ENCODE measurements at regions not wholly inside any gene's neighbourhood (a gene's known extent, or its start where the extent isn't known, plus 50 kb on each side); places are given as distances from the start of the nearest gene placed in this dataset.
"Not testable (repeated sequence)": the region's sequence is repeated elsewhere in the genome, so short reads cannot be mapped to it uniquely, and the experiment has no call there.

DNA sequence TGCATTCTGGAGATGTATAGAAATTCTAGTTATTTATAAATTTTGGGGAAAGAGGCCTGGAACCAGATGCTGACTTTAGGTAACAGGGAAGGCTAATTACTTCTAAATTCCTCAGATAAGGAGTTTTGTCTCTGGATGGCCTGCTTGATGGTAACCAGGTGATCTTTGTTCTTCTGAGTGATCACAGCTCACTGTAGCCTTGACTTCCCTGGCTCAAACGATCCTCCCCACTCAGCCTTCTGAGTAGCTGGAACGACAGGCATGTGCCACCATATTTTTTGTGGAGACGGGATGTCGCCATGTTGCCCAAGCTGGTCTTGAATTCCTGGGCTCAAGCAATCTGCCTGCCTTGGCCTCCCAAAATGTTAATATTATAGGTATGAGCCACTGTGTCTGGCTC is 54.4 kb upstream of the MSH6 start:
- DNase-seq: no peak

DNA sequence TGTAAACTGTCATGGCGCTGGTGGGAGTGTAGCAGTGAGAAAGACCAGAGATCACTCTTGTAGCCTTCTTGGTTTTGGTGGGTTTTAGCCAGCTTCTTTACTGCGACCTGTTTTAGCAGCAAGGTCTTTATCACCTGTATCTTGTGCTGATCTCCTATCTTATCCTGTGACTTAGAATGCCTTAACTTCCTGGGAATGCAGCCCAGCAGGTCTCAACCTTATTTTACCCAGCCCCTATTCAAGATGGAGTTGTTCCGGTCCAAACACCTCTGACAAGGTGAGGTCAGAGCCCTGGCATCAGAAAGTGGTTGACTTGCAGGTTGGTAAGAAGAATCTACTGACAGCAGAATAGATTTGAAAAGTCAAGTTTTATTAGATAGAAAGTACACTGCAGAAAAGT is 55.0 kb upstream of the MSH6 start:
- DNase-seq: no peak

DNA sequence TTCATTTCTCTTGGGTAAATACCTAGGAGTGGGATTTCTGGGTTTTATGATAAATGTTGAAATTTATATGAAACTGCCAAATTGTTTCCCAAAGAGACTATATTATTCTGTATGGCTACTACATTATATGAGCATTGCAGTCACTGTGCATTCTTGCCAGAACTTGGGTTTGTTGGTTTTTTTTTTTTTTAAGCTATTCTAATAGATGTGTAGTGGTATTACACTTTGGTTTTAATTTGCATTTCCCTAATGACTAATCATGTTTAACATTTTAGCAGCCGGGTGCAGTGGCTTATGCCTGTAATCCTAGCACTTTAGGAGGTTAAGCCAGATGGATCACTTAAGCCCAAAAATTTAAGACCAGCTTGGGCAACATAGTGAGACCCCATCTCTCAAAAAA is 56.0 kb upstream of the MSH6 start:
- not testable (repeated sequence) for DNase-seq

DNA sequence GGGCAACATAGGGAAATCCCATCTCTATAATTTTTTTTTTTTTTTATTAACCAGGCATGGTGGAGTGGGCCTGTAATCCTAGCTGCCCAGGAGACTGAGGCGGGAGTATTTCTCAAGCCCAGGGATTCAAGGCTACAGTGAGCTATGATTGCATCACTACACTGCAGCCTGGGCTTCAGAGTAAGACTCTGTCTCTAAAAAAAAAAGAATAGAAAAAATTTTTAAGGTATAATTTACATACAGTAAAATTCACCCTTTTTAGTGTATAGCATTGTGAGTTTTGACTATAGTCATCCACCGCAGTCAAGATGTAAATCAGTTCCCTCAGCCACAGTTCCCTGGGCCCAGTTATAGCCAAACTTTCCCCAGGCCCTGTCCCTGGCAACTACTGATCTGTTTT is 57.1 kb upstream of the MSH6 start:
- DNase-seq: no peak

DNA sequence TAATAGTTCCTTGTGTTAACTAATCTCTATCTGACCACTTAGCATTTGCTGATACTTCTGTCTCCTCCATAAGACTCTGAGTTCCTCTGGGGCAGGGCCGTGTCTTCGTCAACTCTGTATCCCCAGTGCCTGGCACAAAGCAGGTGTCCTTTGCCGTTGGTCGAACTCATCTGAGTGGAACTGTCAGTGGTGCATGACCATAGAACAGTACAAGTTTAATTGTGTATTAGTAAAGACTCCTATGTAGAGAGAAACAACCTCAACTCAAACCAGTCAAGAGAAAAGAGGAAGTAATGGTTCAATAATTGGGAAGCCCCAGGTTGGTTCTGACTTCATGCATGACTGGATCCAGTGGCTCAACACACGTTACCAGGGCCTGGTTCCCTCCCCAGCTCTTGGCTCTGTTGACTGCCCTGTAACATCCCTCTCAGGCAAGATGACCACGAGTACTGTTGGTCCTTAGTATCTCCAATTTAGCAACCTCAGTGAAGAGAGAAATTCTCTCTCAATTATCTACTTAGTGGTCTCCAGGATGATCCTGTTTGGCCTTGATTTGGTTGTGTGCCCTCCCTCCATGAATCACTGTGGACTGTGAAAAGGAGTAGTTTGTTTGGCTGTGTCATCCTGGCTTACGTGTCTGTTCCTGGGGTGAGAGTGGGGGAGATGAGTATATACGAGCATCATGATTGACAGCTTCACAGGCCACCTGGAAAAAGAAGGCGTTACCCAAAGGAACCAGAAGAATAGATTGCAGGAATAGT is 58.5 kb upstream of the MSH6 start:
- DNase-seq: no peak

DNA sequence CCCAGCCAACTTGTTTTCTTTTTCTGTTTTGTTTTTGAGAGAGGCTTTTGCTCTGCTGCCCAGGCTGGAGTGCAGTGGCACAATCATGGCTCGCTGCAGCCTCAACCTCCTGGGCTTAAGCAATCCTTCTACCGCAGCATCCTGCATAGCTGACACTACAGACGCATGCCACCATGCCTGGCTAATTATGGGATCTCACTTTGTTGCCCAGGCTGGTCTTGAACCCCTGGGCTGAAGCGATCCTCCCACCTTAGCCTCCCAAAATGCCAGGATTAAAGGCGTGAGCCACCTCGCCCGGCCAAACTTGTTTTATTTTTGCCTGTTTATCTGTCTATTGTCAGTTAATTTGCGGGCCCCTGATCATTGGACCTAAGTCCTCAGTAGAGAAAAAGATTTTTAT is 61.6 kb upstream of the MSH6 start:
- no peak for DNase-seq

DNA sequence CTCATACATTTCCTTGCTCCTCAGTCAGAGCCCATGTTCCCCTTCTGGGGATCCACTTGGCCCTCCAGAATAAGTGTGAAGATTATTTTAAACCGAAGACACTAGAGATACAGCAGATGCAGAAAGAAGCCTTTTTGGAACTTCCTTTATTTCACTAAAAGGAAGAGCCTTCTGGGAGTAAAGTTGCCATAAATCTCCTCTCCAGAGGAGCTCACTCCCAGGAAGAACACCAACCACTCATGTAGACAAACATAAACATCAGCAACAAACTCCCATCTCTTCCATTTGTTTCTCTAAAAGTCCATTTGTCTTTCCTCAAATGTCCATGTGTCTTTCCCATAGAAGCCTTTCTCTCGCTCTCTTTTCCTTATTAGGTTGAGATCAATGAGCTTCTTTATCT is 62.4 kb upstream of the MSH6 start:
- no peak for DNase-seq

DNA sequence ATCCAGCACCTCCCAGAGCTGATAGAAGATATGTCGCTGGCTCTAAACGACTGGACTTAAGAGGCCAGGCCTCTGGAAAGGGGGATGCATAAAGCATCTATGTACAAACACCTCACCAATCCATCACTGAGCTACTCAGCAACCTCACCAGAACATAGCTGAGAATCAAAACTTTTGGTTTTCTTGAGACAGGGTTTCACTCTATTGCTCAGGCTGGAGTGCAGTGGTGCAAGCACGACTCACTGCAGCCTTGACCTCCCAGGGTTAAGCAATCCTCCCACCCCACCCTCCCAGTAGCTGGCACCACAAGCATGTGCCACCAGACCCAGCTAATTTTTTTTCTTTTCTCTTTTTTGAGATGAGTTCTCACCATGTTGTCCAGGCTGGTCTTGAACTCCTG is 62.9 kb upstream of the MSH6 start:
- no peak for DNase-seq

DNA sequence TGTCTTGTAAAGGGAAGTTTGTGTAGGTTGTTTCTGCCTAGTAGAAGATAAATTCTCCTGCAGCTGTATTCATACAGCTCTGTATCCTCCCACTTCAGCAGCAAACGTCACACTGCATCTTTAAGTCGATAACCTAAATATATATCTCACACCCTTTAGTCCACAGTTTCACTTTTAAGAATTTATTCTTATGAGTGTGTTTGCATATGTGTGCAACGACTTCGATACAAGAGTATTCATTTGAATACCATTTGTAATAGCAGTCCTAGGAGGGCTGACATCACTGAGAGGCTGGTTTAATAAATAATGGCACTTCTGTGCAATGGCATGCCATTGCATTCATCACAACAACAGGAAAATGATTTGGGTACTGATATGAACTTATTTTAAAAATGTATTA is 63.8 kb upstream of the MSH6 start:
- DNase-seq: no peak

DNA sequence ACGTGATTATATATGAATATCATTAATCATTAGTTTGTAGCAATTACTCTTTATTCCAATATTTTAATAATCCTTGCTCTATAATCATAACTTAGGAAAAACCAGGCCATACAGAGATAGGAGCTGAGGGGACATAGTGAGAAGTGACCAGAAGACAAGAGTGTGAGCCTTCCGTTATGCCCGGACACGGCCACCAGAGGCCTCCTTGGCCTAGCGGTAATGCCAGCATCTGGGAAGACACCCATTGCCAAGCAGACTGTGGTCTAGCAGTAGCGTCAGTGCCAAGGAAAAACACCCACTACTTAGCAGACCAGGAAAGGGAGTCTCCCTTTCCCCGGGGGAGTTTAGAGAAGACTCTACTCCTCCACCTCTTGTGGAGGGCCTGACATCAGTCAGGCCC is 66.6 kb upstream of the MSH6 start:
- not testable (repeated sequence) for DNase-seq

DNA sequence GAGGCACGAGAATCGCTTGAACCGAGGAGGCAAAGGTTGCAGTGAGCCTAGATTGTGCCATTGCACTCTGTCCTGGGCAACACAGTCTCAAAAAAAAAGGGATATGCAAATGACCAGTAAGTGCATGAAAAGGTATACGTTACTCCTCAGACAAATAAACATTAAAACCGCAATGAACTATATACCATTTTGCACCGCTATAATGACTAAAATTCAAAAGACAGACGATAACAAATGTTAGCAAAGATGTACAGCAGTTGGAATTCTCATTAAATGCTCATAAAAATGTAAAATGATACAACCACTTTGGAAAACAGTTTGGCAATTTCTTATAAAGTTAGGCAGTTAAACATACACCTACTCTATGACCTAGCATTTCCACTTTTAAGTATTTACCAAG is 67.4 kb upstream of the MSH6 start:
- DNase-seq: no peak

DNA sequence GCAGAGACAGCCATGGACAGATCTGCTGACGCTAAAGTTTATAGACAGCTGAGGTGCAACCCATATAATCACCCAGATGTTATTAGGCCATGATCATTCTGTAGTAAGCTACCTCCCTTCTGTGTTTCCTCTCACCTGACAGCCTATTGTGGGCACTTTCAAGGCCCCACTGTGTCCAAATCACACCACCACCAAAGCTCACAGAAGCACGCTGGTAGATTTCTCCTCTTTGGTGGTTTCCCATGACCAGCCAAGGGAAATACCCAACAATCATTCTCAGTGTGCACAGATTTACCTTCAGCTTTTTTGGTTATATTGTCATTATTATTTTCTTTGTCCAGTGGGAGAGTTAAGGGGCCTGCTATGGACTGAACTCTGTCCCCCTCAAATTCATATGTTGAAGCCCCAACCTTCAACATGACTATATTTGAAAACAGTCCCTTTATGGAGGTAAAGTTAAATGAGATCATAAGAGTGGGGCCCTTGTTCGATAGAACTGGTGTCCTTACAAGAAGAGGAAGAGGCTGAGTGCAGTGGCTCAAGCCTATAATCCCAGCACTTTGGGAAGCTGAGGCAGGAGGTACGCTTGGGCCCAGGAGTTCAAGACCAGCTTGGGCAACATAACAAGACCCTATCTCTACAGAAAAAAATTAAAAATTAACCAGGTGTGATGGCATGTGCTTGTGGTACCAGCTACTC is 74.0 kb upstream of the MSH6 start:
- DNase-seq: no peak

DNA sequence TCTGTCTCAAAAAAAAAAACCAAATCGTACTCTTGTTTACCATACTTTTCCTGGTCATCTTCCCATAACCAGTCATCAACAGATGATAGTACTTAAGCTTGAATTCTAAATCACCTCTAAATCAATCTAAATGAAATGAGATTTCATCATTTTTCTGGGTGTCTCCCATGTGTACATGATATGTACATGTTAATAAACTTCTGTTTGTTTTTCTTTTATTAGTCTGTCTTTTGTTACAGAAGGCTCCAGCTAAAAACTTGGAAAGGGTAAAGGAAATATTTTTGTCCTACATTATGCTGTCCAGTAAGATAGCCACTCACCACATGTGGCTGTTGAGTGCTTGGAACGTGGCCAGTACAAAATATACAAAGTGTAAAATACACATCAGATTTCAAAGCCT is 78.7 kb upstream of the MSH6 start:
- no peak for DNase-seq

DNA sequence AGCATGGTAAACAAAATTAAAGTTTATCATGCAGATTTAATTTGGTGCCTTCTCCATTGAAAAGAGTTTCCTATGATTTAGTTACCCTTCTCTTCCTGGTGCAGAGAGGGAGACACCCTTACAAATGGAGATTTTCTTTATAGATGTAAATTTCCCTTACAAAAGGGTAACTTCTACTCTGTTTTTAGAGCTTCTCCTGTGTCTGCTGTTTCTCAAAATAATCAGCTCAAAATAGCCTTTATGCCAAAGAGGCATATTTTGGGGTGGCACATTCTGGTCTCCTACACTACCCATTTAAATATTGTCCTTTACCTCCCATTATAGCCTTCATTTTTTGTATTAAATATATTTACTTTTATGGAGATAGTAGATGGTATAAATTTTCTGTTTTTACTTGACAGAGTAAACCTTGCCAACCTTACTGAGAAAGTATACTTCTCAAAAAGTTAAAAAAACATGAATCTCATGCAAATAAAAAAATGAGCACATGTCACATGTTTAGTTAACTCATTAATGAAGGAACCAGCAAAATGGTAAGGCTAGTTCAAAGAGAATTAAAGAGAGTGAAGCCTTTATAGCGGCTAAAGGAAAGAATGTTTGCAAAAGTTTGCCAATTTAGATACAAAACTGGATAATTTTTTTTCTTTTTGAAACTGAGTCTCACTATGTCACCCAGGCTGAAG is 83.3 kb upstream of the MSH6 start:
- DNase-seq: no peak

DNA sequence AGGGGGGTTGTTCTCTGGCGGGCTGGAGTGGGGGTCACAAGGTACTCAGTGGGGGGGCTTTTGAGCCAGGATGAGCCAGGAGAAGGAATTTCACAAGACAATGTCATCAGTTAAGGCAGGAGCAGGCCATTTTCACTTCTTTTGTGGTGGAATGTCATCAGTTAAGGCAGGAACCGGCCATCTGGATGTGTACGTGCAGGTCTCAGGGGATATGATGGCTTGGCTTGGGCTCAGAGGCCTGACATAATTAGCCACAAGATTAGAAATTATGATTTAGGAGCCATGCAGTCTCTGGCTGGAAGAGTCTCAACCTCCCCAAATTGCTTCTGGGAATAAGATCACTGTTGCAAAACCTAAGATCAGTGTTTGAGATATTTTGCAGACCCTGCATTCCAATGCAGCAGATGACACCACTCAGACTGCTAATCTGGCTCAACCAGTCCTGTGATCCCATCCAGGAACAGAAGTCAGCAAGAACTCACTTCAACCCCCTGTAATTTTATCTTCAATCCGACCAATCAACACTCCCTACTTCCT is 84.4 kb upstream of the MSH6 start:
- DNase-seq: not testable (repeated sequence)

DNA sequence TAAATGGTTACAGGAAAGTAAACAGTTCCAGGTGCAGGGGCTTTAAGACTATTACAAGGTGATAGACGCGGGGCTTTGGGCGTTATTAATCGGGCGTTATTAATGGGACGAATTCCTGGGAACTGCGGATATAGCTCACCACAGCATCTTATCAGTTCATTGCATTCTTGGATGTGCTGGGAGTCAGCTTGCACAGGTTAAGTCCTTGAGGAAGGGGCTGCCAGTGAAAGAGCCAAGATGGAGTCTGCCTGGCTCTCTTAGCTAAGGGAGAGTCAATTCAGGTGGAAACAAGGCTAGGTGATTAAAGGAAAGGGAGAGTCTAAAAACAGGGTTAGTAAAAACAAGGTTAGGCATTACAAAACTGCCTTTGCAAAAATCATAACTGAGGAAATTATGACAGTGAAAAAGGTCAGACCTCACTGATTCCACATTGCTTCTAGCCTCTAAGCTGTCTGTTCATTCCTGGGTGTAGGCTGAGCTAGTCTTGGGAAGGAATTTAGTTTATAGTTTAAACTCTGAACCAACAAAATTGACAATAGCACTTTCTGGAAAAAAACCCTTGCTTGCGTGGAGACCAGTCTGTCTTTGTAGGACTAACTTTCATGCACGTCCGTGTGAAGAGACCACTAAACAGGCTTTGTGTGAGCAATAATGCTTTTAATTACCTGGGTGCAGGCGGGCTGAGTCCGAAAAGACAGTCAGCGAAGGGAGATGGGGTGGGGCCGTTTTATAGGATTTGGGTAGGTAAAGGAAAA is 85.1 kb upstream of the MSH6 start:
- DNase-seq: not testable (repeated sequence)

DNA sequence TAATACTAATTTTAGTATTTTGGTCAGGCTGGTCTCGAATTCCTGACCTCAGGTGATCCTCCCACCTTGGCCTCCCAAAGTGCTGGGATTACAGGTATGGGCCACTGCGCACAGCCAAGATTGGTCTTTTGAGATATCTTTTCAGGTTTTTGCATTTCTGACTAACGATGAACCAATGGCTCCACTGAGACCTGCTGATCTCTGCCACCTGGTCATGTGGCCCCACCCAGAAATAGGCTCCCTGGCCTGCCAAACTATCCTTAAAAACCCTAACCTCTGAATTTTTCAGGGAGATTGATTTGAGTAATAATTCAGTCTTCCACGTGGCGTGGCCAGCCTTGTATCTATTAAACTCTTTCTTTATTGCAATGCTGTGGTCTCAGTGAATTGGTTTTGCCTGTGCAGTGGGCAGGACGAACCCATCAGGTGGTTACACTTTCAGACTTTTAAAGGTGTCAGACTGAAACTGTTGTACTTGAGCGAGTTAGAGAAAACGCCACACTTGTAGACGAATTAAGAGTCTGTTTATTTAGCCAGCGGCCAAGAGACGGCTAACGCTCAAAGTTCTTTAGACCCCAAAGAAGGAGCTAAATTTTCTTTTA is 85.8 kb upstream of the MSH6 start:
- DNase-seq: no peak

DNA sequence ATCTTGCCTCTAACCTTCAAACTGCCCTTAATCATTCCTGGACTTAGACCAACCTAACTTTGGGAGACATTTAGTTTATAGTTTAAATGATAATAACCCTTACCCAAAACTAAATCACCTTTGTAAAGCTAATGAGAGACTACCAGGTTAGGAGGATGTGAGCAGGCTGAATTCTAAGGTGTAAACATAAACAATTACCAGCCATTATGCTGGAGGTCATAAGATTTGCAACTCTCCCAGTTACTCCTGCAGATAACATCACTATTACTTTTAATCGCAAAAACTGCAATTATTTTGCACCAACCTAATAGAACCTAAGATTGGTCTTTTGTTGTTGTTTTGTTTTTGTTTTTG is 86.5 kb upstream of the MSH6 start:
- DNase-seq: no peak

DNA sequence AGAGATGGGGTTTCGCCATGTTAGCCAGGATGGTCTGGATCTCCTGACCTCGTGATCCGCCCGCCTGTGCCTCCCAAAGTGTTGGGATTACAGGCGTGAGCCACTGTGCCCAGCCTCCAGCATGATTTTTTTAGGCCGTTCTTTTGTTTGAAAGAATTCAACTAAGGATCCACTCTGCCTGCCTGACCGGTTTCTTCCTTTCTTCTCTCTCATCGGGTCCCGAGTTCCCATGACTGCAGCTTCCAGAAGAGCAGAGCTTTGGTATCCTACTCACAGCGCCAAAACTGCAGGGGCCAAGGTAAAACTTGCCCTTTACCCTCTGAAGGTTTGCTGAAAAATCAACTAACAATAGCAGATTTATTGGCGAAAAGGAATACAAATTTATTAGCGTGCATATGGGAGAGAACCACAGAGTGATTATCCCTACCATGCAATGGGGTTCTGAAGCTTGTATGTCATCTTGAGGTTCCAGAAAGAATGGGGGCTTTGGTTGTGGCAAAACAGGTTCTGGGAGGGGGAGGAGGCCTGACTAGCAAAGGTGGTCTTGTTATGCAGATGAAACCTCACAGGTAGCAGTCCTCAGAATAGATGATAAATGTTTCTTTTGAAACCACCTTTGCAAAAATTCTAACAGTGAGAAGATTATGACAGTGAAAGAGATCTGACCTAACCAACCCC is 87.0 kb upstream of the MSH6 start:
- no peak for DNase-seq

DNA sequence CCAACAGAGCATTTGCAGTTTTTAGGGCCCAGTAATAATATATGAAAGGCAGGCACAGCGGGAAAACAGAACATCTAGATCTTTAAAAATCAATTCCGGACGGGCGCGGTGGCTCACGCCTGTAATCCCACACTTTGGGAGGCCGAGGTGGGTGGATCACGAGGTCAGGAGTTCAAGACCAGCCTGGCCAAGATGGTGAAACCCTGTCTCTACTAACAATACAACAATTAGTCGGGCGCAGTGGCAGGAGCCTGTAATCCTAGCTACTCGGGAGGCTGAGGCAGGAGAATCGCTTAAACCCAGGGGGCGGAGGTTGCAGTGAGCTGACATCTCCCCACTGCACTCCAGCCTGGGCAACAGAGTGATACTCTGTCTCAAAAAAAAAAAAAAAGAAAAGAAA is 88.5 kb upstream of the MSH6 start:
- not testable (repeated sequence) for DNase-seq

DNA sequence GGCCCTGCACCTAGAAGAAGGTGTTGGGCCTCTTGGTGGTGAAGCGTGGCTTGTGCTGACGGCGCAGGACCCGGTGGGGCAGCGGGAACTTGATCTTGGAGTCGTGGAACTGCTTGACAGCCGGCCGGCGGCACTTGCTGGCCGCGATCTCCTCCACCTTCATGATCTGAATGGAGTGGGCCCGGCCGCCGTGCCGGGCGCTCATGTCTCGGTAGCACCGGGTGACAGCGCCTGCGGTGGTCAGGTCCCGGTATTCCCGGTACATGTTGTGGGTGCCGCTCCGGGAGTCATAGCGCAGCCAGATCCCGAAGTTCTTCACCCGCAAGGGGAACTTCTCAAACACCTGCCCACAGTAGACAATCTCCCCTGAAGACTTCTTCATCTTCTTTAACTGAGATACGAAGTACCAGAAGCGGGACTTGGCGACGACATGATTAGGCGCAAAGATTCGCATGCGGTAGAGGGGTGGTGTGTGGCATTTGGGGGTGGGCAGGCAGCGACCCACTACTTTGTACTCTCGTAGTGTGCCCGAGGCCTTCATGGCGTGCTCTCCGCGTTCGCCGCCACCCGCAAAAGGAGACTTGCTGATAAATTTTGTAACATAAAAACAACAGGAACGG is 92.1 kb upstream of the MSH6 start:
- DNase-seq: not testable (repeated sequence)

DNA sequence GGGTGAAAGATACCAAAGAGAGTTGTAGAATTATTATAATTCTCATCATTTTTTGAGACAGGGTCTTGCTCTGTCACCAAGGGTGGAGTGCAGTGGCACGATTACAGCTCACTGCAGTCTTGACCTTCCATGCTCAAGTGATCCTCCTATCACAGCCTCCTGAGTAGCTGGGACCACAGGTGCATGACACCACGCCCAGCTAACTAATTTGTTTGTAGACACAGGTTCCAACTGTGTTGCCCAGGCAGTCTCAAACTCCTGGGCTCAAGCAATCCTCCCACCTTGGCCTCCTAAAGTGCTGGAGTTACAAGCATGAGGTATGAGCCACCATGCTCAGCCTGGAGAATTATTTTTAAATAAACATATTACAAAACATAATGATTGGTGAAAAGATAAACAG is 92.8 kb upstream of the MSH6 start:
- no peak for DNase-seq
